ENCODE measurements at regions not wholly inside any gene's neighbourhood (a gene's known extent, or its start where the extent isn't known, plus 50 kb on each side); places are given as distances from the start of the nearest gene placed in this dataset.

- TF ChIP-seq CTCF (IDR thresholded peaks at IDR 0.05; ENCODE audit: insufficient read depth, low read length, poor library complexity, severe bottlenecking) = no peak
- TF ChIP-seq EZH2phosphoT487 (conservative IDR thresholded peaks at IDR 0.05; ENCODE audit: low read length) = no peak
These were observed 100.1 kb upstream of the GCFC2 start for GRCh38 chr2:75810611-75811330.
